HG03064 (cell line): ENCODE measurements at regions not wholly inside any gene's neighbourhood (a gene's known extent, or its start where the extent isn't known, plus 50 kb on each side); places are given as distances from the start of the nearest gene placed in this dataset.
"Not testable (repeated sequence)": the region's sequence is repeated elsewhere in the genome, so short reads cannot be mapped to it uniquely, and the experiment has no call there.

ENCODE experiments used
- ATAC-seq: cut with Tn5 transposase; IDR thresholded peaks from one replicate; pipeline ENCODE4 v1.9.1; 2021; ENCODE audit warnings: low read depth; ENCODE audit not compliant: unreplicated experiment

DNA sequence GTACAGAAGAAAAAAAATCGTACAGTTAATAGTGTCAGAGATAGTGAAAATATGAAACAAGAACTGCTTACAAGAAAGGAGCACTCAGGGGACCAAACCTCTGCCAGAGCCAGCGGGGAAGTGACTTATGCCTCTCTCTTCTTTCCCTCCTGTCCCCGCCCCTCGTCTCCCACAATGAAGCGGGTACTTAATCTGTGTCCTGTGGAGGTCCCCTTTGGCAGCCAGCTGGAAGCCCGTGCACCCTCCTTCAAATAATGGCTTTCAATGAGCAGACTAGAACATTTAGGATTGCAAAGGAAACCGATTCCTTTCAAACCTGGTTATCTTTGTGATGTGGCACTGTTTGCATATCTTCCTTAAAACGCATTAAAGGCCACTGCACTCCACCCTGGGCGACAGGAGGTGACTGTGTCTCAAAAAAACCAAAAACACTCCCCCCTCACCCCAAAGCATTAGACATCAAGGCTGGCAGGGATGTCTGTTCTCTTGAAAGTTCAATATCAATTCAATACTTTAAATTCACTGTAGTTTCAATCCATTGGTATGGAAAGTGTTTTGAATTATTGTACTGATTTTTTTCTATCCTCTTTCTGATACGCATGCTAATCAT, 51.7 kb downstream of the PPIAL4C start:
- ATAC-seq, result not testable (repeated sequence)

DNA sequence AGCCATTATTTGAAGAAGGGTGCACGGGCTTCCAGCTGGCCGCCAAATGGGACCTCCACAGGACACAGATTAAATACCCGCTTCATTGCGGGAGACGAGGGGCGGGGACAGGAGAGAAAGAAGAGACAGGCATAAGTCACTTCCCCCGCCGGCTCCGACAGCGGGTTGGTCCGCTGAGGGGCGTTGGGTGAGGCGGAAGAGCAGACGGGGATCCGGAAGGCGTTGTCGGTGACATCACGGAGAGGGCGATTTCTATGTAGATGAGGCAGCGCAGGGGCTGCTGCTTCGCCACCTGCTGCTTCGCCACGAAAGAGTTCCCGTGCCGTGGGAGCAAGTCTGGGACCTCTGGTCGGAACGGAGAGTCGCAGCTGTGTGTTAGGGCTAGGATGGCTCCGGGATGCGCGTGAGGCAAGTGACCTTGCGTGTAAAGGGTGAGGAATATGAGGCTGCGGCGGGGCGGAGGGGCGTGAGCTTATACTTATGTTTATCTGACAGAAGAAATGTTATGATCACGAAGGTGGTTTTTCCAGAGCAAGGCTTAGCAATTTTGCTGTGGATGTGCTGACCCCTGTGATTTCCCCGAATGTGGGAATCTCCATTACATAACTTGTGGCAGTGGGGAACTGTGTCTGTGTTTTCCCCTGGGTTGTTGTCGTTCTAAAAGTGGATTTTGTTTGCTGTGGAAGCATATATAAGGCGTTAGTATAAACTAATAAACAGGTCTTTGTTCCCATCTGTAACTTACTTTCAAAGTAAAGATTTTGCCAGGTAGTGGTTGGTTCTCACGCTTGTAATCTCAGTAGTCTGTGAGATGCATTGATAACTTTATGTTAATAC, 52.9 kb downstream of the PPIAL4C start:
- peak; percentile 88 for ATAC-seq

- not testable (repeated sequence) for ATAC-seq
Observed at GRCh38 chr1:149638481-149638880, 54.8 kb downstream of the PPIAL4C start.

DNA sequence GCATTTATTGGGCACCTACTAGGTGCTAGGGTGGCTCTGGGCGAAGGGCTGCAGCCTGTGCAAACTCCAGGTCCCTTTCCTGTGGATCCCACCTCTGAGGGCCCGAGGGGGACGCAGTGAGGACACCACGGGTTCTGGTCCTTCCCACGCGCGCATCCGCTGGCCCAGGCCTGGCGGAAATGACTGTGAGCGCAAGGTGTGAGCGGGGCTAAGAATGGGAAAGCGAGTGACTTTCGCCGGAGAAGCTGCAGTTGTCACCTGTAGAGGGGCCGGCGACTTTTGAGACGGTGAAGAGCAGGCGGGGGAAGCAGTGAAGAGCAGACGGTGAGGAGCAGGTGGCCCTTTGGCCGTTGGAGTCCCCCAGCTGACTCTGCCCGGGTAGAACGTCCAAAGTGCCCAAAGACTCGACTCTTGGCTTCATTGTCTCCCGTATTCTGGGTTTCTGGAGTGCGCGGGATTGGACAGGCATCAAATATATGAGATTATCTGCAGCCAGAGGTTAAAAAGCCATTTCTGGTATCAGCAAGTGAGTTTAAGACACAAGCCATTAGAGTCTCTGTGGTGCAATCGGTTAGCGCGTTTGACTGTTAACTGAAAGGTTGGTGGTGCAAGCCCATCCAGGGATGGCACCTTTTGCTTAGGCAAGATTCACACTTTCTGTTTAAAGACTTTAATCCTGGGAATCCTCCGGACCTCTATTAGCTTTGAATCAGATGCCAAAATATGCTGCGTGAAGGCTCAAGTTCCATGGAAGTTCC, 55.4 kb downstream of the PPIAL4C start:
- not testable (repeated sequence) for ATAC-seq

DNA sequence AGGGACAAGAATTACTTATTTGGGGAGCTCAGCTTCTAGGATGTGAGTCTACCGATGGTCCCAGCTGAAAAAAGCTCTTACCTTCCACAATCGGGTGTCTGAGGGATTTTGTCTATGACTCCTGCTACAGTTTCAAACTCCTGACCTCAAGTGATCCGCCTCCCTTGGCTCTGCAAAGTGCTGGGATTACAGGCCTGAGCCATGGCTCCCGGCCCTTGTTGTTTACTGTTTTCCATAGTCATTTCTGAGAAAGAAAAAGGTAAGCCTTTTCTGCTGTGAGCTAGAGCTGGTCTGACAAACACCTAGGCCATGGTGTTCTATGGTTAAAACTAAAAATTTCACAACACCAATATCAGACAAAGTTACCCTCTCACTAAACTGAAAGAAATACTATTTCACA, 57.5 kb downstream of the PPIAL4C start:
- ATAC-seq, result not testable (repeated sequence)

- ATAC-seq, result not testable (repeated sequence)
Observed at GRCh38 chr1:149644818-149645217, 61.2 kb downstream of the PPIAL4C start.

DNA sequence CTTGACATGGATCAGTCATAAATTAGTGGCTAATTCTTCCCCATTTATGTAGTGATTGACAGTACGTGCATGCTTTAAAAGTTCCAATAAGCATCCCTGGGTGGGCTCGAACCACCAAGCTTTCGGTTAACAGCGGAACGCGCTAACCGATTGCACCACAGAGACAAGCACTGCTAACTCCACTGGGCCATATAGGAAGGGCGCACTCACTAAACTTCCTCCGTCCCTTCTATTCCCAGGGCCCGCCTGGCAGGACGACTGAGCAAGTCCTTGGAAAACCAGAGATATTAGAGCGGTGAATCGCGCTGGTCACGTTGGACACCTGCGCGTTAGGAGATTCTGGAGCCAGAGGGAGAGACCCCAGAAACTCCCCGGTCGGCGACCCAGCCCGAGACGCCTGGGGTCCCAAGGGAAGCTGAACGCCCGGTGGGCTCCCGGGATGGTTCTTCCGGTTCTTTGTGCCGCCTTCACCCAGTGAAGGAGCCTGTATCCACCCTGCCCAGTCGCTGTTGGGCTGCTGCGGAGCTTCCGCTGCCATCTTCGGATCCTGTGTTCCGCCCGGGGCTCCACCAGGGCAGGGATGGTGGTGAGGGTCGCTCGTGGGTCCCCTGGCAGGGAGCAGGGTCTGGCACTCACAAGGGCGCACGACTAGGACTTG, 62.8 kb downstream of the PPIAL4C start:
- not testable (repeated sequence) for ATAC-seq

DNA sequence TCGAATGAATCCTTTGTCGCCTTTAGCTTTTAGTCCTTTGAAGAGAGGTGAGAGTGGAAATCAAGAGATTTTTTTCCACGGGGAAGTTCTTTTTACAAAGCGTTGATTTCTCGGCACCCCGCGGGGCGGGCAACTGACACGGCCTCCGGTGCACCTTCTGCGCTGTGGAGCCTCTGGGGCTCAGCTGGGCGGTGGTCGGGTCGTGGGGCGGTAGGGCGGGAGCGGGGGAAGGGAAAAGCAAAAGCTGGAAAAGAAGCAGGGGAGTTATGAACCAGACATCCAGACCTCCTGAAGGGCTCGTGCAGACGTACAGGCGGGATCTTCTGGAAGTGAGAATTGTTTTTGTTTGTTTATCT, 63.3 kb downstream of the PPIAL4C start:
- ATAC-seq, result not testable (repeated sequence)

GRCh38 chr1:149657750-149658149, 74.1 kb downstream of the PPIAL4C start:
- ATAC-seq, result not testable (repeated sequence)

- ATAC-seq, result not testable (repeated sequence)
Observed at GRCh38 chr1:149658175-149658574, 74.5 kb downstream of the PPIAL4C start.

- not testable (repeated sequence) for ATAC-seq
Observed at GRCh38 chr1:149664624-149665023, 81.0 kb downstream of the PPIAL4C start.

- not testable (repeated sequence) for ATAC-seq
Observed at GRCh38 chr1:149665033-149665432, 81.4 kb downstream of the PPIAL4C start.

DNA sequence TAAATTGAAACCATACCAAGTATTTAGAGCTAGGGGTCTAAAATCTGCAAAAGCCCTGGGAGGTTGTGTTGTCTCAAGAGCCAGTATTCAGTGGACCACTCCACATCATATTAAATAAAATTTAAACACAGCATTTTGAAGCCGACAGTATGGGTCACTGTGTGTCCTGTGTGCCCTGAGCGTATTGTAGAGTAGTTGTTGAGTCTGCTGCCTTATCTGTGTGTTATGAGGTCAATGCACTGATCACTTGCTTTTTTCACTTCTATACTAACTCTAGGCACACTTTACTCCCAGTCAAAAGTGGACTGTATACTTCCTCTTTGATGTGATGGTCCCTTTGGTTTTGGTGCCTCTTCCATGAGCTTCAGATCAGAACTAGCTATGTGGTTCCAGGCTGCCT, 81.9 kb downstream of the PPIAL4C start:
- ATAC-seq, result not testable (repeated sequence)

DNA sequence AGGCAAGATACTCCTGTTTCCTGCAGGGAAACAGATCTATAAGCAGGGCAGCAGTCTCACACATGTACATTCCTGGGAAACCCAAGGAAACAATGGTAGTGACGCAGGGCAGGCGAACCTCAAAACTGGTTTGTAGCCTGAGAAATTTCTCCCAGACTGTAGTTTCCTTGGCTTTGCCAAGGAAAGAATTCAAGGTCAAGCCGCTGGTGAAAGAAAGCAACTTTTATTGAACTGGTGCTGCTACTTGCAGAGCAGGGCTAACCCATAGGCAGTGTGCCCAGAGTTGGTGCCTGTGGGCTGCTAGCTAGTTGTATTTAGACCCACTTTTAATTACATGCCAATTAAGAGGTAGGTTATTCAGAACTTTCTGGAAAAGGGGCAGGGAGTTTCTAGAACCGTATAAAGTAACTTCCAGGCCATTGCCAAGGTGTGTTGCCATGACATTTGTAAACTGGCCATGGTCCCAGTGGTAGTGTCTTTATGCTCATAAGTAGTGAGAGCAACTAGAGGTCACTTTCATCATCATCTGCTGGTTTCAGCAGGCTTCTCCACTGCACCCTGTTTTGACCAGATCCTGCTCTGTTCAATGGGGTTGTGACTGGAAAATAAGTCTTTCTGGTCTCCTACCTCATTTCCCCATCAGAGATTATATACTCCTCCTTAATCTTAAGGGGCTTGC, 89.7 kb downstream of the PPIAL4C start:
- ATAC-seq, result not testable (repeated sequence)

GRCh38 chr1:149674921-149675320, 91.3 kb downstream of the PPIAL4C start:
- ATAC-seq, result not testable (repeated sequence)

DNA sequence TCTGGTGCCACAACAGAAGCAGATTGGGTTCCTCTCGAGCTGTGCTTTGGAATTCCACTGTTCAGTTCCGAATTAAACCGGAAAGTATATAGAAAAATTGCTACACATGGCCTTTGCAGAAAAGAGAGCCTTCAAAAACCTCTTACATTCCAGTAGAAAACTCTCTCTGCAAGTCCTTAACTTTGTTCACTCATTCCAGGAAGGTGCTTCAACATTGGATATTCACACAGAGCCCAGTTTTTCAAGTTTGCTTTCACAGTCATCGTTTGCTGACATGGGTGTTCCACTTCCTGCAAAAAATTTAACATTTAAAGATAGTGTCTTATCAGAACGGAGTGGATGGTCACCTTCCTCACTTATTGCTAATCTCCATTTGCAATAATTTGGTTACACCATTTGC, 93.7 kb downstream of the PPIAL4C start:
- not testable (repeated sequence) for ATAC-seq

DNA sequence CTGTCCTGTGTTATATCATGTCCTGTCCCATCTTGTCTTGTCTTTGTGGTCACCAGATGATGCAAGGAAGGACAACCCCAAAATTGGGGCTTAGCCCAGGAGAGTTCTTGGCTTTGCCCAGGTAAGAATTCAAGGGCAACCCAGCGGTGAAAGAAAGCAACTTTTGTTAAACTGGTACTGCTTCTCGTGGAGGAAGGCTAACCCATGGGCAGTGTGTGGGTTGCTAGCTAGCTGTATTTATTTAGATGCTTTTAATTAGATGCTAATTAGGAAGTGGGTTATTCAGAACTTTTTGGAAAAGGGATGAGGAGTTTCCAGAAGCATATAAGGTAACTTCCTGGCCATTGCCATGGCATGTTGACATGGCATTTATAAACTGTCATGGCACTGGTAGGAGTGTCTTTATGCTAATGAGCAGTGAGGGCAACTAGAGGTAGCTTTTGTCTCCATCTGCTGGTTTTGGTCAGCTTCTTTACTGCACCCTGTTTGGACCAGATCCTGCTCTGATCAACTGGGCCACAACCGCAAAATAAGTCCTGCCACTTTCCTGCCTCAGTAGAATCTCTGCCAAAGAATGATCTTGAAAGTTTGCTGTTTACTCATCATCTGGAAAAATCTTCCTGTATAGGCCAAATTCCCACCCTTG, 95.8 kb upstream of the FCGR1A start:
- ATAC-seq, result not testable (repeated sequence)

DNA sequence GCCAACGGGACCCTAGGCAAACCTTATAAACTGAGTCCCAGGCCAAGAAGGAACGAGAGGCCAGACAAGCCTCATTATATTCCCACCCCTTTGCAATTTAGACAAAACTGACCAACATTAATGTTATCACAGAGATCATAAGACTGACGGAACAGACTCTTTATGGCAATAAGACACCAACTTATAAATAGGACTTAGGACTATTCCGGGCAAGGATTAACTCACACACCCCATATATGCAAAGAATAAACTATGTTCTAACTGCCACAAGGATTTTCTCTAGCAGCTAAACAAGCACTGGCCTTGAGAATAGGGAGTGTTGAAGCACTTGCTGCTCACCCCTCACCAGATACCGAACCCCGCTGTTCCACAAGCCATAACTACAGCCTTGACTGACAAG, 91.1 kb upstream of the FCGR1A start:
- not testable (repeated sequence) for ATAC-seq

- not testable (repeated sequence) for ATAC-seq
Observed at GRCh38 chr1:149692804-149693539, 89.5 kb upstream of the FCGR1A start.
